ENCODE measurements at regions not wholly inside any gene's neighbourhood (a gene's known extent, or its start where the extent isn't known, plus 50 kb on each side); places are given as distances from the start of the nearest gene placed in this dataset.

GRCh38 chr16:62450291-62450690 is 414.1 kb upstream of the CDH8 start:
- Histone ChIP-seq H3K27ac (no peak overlapping the region), H3K36me3 (no peaks in the 10 kb centered on the region), H3K9me3 (no peaks in the 10 kb centered on the region), H3K9ac (ENCODE audit: low read depth in 2 of 2, low read length in 2 of 2) (no peak overlapping the region), H3K4me1 (no peaks in the 10 kb centered on the region), H3K4me3 (no peak overlapping the region), H3K27me3 (no peaks in the 10 kb centered on the region)
- intact Hi-C loops (cut with DNase I): no loop called here
- TF ChIP-seq, protein P1, sequence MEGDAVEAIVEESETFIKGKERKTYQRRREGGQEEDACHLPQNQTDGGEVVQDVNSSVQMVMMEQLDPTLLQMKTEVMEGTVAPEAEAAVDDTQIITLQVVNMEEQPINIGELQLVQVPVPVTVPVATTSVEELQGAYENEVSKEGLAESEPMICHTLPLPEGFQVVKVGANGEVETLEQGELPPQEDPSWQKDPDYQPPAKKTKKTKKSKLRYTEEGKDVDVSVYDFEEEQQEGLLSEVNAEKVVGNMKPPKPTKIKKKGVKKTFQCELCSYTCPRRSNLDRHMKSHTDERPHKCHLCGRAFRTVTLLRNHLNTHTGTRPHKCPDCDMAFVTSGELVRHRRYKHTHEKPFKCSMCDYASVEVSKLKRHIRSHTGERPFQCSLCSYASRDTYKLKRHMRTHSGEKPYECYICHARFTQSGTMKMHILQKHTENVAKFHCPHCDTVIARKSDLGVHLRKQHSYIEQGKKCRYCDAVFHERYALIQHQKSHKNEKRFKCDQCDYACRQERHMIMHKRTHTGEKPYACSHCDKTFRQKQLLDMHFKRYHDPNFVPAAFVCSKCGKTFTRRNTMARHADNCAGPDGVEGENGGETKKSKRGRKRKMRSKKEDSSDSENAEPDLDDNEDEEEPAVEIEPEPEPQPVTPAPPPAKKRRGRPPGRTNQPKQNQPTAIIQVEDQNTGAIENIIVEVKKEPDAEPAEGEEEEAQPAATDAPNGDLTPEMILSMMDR (IDR thresholded peaks at IDR 0.05): no peak
- no peak for DNase-seq

DNA sequence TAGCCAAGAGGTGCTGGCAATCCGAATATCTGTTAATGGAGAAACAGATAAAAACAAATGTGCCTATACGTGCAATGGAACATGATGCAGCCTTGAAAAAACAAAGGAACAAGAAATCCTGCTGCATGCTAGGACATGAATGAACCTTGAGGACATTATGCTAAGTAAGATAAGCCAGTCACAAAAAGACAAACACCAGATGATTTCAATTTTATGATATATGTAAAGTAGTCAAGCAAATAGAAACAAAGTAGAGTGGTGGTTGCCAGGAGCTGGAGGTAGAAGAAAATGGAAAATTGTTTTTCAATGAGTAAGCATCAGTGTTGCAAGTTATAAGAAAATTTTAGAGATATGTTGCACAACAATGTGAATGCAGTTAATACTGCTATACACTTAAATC is 409.7 kb upstream of the CDH8 start:
- Histone ChIP-seq H3K4me1 (no peaks in the 10 kb centered on the region), H3K9ac (ENCODE audit: low read depth in 2 of 2, low read length in 2 of 2) (no peak overlapping the region), H3K27me3 (no peaks in the 10 kb centered on the region), H3K4me3 (no peak overlapping the region), H3K27ac (no peak overlapping the region), H3K9me3 (no peaks in the 10 kb centered on the region), H3K36me3 (no peaks in the 10 kb centered on the region)
- TF ChIP-seq, protein P1 (IDR thresholded peaks at IDR 0.05): no peak
- no peak for DNase-seq
- intact Hi-C loops (cut with DNase I): no loop called here

- TF ChIP-seq, protein P1 (IDR thresholded peaks at IDR 0.05): no peak
- DNase-seq: no peak
- Histone ChIP-seq H3K4me1 (no peaks in the 10 kb centered on the region), H3K36me3 (no peaks in the 10 kb centered on the region), H3K27ac (no peak overlapping the region), H3K9me3 (no peaks in the 10 kb centered on the region), H3K9ac (ENCODE audit: low read depth in 2 of 2, low read length in 2 of 2) (no peak overlapping the region), H3K4me3 (no peak overlapping the region), H3K27me3 (no peaks in the 10 kb centered on the region)
- intact Hi-C loops (cut with DNase I): no loop called here
These were observed 388.0 kb upstream of the CDH8 start for GRCh38 chr16:62424206-62424605.

DNA sequence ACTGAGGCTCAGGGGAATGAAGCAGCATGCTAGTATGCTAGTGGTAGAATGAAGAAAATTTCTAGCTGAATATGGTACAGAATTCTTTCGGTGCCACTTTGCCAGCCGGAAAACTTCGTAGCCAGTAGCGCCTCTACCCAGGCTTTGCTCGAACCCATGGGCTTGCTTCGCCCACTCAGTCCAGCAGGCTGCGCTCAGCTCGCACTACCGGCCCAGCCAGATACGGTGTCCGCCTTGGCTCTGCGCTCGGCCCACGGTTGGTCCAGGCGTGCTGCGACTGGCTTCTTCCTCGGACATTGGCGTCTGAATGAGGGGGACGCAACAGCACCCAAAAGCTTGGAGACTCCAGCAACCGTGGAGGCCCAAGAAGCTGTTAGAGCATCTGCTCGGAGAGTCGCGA is 372.5 kb upstream of the CDH8 start:
- H3K9me3 ChIP-seq: no peaks in the 10 kb centered on the region
- DNase-seq: no peak
- intact Hi-C loops (cut with DNase I): no loop called here
- TF ChIP-seq, protein P1 (IDR thresholded peaks at IDR 0.05): no peak
- H3K27me3 ChIP-seq: no peaks in the 10 kb centered on the region
- H3K4me3 ChIP-seq: no peak overlapping the region
- no peak overlapping the region for H3K9ac ChIP-seq (ENCODE audit: low read depth in 2 of 2, low read length in 2 of 2)
- H3K36me3 ChIP-seq: no peaks in the 10 kb centered on the region
- H3K27ac ChIP-seq: no peak overlapping the region
- no peaks in the 10 kb centered on the region for H3K4me1 ChIP-seq

DNA sequence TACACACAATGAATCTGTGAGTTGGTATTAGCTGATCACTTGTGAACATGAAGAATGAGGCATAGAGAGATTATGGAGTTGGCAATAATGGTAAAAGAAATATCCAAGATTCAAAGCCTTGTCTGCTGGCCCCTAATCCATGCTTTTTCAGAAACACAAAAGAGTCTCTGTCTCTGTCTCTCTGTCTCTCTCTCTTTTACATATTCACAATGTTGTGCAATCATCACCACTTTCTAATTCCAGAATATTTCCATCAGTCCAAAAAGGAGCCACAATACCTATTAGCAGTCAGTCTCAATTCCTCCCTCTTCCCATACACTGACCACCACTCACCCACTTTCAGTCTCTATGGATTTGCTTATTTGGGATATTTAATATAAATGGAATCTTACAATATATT is 370.1 kb upstream of the CDH8 start:
- no peak overlapping the region for H3K4me3 ChIP-seq
- no peaks in the 10 kb centered on the region for H3K4me1 ChIP-seq
- no peaks in the 10 kb centered on the region for H3K36me3 ChIP-seq
- intact Hi-C loops (cut with DNase I): no loop called here
- no peak overlapping the region for H3K27ac ChIP-seq
- no peak for DNase-seq
- H3K9ac ChIP-seq (ENCODE audit: low read depth in 2 of 2, low read length in 2 of 2): no peak overlapping the region
- TF ChIP-seq, protein P1 (IDR thresholded peaks at IDR 0.05): no peak
- H3K27me3 ChIP-seq: no peaks in the 10 kb centered on the region
- no peaks in the 10 kb centered on the region for H3K9me3 ChIP-seq

Measured in colonic mucosa (tissue), 4 donors.